ENCODE measurements at regions not wholly inside any gene's neighbourhood (a gene's known extent, or its start where the extent isn't known, plus 50 kb on each side); places are given as distances from the start of the nearest gene placed in this dataset.
"Not testable (repeated sequence)": the region's sequence is repeated elsewhere in the genome, so short reads cannot be mapped to it uniquely, and the experiment has no call there.

- no peak for DNase-seq
Observed at GRCh38 chr13:58949646-58950045, 1214.1 kb downstream of the DIAPH3 start.

GRCh38 chr13:58950911-58951310, 1212.8 kb downstream of the DIAPH3 start:
- DNase-seq = no peak

DNA sequence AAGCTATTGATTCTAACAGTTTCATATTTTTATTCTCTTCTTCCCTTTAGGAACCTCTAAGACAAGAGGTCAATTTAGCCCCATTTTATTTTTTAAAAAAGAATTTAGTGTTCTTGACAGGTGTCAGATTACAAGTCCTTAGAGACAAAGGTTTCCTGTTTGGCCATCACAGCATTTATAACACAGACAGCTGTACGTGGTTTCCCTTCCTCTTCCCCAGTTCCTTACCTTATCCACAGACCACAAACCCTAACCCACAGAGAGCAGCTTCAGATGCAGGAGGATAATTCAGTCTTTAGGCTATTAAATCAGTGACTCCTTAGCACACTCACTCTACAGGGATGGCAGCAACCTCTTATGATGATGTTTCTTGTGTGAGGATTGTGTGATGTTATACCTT, 1210.1 kb downstream of the DIAPH3 start:
- no peak for DNase-seq

GRCh38 chr13:58955546-58956385, 1208.0 kb downstream of the DIAPH3 start:
- no peak for DNase-seq

DNA sequence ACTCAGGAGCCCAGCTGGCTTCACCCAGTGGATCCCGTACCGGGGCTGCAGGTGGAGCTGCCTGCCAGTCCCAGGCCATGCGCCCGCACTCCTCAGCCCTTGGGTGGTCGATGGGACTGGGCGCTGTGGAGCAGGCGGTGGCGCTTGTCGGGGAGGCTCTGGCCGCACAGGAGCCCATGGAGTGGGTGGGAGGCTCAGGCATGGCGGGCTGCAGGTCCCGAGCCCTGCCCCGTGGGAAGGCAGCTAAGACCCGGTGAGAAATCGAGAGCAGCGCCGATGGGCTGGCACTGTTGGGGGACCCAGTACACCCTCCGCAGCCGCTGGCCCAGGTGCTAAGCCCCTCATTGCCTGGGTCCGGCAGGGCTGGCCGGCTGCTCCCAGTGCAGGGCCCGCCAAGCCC, 1205.6 kb downstream of the DIAPH3 start:
- not testable (repeated sequence) for DNase-seq

GRCh38 chr13:58960888-58961287, 1202.8 kb downstream of the DIAPH3 start:
- DNase-seq = no peak

GRCh38 chr13:58963321-58963720, 1200.4 kb downstream of the DIAPH3 start:
- no peak for DNase-seq

- no peak for DNase-seq
Observed at GRCh38 chr13:58964048-58964447, 1199.7 kb downstream of the DIAPH3 start.

DNA sequence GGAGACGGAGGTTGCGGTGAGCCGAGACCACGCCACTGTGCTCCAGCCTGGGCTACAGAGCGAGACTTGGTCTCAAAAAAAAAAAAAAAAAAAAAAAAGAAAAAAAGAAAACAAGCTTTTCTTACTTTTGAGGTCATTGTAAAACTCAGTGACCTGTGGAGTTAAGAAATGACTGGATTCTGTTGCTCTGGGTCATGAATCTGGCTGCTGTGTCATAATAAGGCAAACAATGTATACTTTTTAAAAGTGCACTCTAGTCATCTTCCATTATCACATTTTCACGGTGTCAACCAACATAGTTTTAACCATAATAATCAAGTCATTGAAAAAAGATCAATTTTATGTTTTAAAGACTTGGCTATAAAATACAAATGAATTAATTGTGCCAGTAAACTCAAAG, 1186.6 kb downstream of the DIAPH3 start:
- DNase-seq = no peak

- no peak for DNase-seq
Observed at GRCh38 chr13:58978331-58978730, 1185.4 kb downstream of the DIAPH3 start.

- no peak for DNase-seq
Observed at GRCh38 chr13:58979851-58980250, 1183.9 kb downstream of the DIAPH3 start.

GRCh38 chr13:58985845-58986244, 1177.9 kb downstream of the DIAPH3 start:
- DNase-seq = no peak

GRCh38 chr13:58989556-58989955, 1174.2 kb downstream of the DIAPH3 start:
- DNase-seq = no peak

DNA sequence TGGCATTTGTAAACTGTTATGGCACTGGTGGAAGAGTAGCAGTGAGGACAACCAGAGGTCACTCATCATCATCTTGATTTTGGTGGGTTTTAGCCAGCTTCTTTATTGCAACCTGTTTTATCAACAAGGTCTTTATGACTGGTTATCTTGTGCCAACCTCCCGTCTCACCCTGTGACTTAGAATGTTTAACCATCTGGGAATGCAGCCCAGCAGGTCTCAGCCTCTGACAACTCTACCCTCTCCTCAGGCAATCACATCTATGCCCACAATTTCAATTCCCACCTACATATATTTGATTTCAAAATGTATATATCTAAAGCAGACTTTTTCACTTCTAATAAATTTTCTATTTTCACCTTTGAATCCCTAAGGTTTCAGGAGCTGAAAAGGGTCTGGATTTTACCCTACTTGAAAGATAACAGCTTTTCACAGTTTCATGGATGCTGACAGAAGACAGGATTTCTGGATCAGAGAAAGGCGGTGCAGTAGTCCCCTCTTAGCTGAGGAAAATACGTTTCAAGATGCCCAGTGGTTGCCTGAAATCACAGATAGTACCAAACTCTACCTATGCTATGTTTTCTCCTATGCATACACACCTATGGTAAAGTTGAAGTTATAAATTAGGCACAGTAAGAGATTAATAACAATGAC, 1171.8 kb downstream of the DIAPH3 start:
- DNase-seq = no peak

GRCh38 chr13:58992478-58993042, 1171.2 kb downstream of the DIAPH3 start:
- no peak for DNase-seq

- no peak for DNase-seq
Observed at GRCh38 chr13:58994077-58994476, 1169.7 kb downstream of the DIAPH3 start.

DNA sequence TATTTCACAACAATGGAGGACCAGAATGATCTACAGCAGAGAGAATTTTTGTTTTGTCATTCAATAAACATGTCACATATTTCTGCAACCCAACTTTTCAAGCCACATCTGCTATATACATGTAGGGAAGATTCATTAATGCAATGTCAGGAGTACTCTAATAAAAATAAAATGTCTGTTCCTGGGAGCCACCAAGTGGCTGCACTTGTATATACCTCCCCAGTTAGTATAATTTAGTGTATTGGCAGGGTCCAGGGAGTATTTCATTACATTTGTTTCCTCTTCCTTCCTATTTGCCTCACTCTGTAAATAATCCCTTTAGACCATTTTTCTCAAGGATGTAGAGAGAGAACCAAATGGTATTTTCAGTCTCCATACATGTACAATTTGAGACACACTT, 1169.0 kb downstream of the DIAPH3 start:
- no peak for DNase-seq

- no peak for DNase-seq
Observed at GRCh38 chr13:58998716-58999115, 1165.0 kb downstream of the DIAPH3 start.

DNA sequence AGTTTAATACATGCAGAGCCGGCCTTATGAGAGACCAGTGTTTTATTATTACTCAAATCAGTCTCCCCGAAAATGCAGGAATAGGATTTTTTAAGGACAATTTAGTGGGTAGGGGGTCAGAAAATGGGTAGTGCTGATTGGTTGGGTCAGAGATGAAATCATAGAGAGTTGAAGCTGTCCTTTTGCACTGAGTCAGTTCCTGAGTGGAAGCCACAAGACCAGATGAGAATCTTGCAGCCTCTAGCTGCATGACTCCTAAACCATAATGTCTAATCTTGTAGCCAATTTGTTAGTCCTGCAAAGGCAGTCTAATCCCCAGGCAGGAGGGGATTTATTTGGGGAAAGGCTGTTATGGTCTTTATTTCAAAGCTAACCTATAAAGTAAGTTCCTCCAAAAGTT, 1163.9 kb downstream of the DIAPH3 start:
- DNase-seq = no peak

DNA sequence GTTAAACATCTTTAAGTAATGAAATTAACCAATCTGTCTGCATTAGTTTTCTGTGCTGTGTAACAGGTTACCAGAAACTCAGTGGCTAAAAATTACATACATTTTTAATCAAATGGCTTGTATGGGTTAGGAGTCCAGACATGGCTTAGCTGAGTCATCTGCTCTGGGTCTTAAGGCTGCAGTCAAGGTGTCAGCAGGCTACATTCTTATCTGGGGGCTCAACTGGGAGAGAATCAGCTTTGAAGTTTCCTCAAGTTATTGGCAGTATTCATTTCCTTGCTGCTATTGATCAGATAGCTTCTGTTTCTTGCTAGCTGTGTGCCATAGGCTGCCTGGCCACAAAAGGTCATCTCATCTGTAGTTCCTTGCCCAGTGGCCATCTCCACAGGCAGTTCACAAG, 1163.0 kb downstream of the DIAPH3 start:
- DNase-seq = no peak

DNA sequence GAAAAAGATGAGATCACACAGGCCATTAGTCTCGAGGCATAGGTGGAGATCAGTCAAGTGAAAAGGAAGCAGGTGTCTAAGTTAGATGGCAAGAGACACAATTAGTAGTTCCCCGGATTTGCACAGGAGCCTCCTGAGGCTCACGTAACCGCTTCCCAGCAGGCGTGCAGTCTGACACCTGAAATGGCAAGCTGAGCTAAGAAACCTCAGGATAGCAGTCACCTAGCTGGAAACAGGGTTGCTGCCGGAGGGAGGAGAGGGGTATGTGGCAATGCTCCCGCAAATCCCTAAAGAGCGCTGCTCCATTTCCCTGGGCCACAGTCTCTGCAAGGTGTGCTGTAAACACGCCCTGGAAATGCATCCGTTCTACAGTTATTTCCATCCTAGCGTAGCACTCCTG, 1151.0 kb downstream of the DIAPH3 start:
- DNase-seq = no peak

DNA sequence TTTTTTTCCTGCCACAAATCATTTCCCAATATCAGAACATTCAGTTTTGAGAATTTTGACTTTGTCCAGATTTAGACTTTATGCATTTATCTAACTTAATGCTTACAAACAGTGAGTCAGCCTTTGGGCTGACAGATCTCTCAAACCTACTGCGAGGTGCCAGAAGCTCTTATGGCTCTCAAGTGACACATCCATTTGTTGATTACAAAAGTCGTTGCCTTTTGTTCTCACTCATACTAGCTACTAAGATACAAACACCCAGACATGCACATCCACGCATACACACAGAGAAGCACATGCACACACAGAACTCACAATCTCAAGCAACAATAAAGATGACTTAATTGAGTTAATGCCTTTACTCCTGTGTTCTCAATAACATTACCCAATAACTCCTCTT, 1147.5 kb downstream of the DIAPH3 start:
- DNase-seq = no peak

DNA sequence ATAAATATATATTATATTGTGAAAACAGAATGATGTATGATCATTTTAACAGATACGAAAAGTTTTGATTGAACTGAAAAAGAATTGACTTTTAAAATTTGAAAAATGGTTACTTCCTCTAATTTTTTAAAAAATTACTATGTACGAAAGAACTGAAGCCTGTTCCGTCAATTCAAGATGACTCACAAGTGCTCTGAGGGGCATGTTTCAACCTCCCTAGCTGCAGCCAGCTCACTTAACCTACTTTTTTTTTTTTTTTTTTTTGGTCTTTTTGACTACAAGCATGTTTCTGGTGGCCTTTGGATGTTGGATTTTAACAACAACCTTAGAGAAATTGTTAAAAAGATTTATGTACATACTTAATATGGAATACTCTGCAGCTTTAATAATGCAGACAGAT, 1139.3 kb downstream of the DIAPH3 start:
- no peak for DNase-seq

DNA sequence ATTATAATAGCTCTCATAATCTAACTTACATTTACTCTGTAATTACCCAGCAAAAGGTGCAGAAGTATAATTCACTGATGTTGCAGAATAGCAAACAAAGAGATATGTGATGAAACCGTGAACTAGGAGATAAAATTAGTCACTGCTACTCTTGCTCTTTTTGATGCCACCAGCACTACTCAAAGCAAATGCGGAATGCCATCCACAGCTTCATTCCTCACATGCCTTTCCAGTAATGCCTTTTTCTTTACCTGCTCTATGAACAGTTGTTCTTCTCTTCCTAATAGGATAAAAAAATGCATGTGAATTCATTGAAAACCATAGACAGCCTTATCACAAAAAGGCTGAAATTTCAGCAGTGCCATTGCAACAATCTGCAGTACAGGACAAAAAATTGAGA, 1129.5 kb downstream of the DIAPH3 start:
- DNase-seq = no peak
